ENCODE measurements at regions not wholly inside any gene's neighbourhood (a gene's known extent, or its start where the extent isn't known, plus 50 kb on each side); places are given as distances from the start of the nearest gene placed in this dataset.

DNA sequence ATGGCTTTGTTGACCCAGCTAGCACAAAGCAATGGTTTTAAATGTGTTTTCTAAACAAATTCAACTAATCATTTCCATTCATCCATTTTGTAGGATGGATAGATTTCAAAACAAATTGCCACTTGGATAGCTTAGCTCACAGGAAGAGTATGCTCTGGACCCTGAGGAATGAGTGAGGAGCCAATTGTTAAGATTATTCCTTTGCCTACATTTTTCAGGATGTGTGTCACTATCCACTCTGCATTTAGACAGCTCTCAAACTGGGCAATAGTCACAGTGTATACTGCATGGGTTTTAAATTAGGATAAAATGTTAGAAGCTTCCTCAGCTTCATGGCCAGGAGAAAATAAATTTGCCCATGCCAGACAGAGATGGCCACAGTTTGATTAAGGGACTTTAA lies 605.6 kb upstream of the TEX47 start:
- no peaks in the 10 kb centered on the region for H3K4me1 Mint-ChIP-seq
- no peak overlapping the region for H3K27ac Mint-ChIP-seq
- DNase-seq (no peak), ATAC-seq (no peak)
- no peaks in the 10 kb centered on the region for H3K36me3 Mint-ChIP-seq (ENCODE audit: low read depth)
- no peaks in the 10 kb centered on the region for H3K27me3 Mint-ChIP-seq
- H3K4me3 Mint-ChIP-seq: no peak overlapping the region
- no peaks in the 10 kb centered on the region for H3K9me3 ChIP-seq (ENCODE audit: control insufficient read depth, low read length, poor library complexity, severe bottlenecking)

DNA sequence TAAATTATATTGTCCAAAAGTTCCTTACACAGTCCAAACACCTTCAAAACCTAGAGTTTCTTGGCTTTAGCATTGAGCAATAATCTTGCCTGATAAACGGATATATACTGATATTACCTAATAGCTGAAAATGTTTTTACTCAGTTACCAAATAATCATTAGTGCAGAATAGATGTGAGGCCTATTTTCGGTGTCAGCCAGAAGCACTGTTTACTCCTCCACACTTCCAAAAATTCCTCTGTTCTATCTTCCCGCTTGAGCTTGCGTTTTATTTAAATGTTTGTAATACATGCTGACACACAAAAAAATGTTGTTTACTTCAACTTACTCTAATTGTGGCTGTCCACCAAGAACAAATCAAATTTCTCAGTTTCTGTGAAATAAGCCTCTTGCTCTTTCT lies 606.2 kb upstream of the TEX47 start:
- no peaks in the 10 kb centered on the region for H3K36me3 Mint-ChIP-seq (ENCODE audit: low read depth)
- ATAC-seq: no peak
- DNase-seq: no peak
- H3K4me3 Mint-ChIP-seq: no peak overlapping the region
- H3K27ac Mint-ChIP-seq: no peak overlapping the region
- H3K4me1 Mint-ChIP-seq: no peaks in the 10 kb centered on the region
- no peaks in the 10 kb centered on the region for H3K27me3 Mint-ChIP-seq
- no peaks in the 10 kb centered on the region for H3K9me3 ChIP-seq (ENCODE audit: control insufficient read depth, low read length, poor library complexity, severe bottlenecking)

DNA sequence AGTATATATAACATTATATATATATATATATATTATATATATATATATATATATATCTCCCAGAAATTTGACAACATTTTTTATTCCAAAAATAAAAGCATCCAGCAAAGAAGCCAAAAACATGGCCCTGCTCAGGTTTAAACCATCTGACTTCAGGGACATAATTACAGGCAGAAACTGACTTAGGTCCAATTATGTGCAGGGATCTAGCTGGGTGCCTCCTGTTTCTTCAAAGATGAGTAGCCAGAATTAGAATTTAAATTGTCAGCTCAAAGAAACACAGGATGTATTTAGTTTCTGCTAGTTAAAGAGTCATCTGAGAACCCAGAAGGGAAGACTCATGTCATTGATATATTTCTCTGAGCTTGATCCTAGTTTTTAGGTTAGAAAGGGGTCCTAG lies 656.4 kb upstream of the TEX47 start:
- ATAC-seq (no peak), DNase-seq (no peak)
- H3K4me1 Mint-ChIP-seq: no peaks in the 10 kb centered on the region
- H3K9me3 ChIP-seq (ENCODE audit: control insufficient read depth, low read length, poor library complexity, severe bottlenecking): no peaks in the 10 kb centered on the region
- H3K4me3 Mint-ChIP-seq: no peak overlapping the region
- H3K27ac Mint-ChIP-seq: no peak overlapping the region
- no peaks in the 10 kb centered on the region for H3K27me3 Mint-ChIP-seq
- no peaks in the 10 kb centered on the region for H3K36me3 Mint-ChIP-seq (ENCODE audit: low read depth)

DNA sequence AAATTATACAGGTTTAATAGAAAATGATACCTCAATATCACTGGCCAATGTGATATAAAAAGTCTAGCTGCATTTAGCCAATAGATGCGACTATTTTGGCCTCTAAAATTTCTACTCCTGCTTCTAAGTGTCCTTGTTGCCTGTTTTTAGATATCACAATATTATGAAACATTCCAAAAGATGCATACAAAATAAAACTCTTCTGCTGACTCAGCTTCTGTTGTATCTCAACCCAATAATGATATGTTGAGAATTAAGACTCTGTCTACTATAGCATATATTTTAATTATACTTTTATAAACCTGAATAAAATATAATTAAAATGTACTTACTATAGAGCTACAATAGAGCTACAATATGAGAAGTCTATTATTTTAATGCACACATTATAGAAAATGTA lies 661.0 kb upstream of the TEX47 start:
- no peaks in the 10 kb centered on the region for H3K36me3 Mint-ChIP-seq (ENCODE audit: low read depth)
- H3K4me3 Mint-ChIP-seq: no peak overlapping the region
- no peaks in the 10 kb centered on the region for H3K9me3 ChIP-seq (ENCODE audit: control insufficient read depth, low read length, poor library complexity, severe bottlenecking)
- no peak for ATAC-seq
- H3K4me1 Mint-ChIP-seq: no peaks in the 10 kb centered on the region
- no peaks in the 10 kb centered on the region for H3K27me3 Mint-ChIP-seq
- H3K27ac Mint-ChIP-seq: no peak overlapping the region
- no peak for DNase-seq

DNA sequence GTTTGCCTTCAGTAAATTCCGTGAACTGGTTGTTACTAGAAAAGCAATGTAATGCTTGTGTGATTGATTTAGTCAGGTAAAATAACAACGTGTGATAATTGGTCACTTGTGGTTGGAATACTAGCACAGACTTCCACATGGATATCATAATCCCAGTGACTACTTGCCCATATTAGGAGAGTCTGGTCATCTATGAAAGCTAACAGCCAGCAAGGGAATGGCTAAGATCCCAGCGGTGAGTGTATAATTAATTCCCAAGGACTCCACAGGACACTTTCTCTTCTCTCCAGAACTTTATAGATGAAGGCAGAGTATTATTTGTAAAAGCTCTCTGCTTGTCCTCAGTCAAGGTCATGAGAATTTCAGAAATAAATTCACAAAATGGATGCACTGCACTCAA lies 662.6 kb upstream of the TEX47 start:
- no peak overlapping the region for H3K4me3 Mint-ChIP-seq
- no peaks in the 10 kb centered on the region for H3K27me3 Mint-ChIP-seq
- H3K36me3 Mint-ChIP-seq (ENCODE audit: low read depth): no peaks in the 10 kb centered on the region
- DNase-seq: no peak
- no peak for ATAC-seq
- H3K4me1 Mint-ChIP-seq: no peaks in the 10 kb centered on the region
- no peak overlapping the region for H3K27ac Mint-ChIP-seq
- H3K9me3 ChIP-seq (ENCODE audit: control insufficient read depth, low read length, poor library complexity, severe bottlenecking): no peaks in the 10 kb centered on the region

DNA sequence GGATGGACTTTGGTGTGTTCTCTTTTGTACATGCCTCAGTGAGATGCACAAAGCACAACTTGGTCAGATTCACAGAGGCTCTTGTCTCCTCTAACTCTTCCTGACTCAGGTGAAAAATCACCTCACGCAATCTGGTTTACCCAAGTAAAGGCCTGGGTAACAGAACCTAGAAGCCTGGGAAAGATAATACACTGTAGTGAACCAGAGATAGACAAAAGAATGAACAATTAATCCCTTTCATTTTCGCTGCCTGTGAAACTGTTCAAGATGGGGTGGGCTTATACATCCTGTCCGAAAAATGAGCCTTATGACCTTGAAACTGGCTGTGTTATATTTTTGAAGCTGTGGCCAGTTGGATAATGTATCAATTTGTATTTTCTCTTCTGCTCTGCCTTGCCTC lies 678.9 kb upstream of the TEX47 start:
- no peaks in the 10 kb centered on the region for H3K4me1 Mint-ChIP-seq
- no peak for ATAC-seq

DNA sequence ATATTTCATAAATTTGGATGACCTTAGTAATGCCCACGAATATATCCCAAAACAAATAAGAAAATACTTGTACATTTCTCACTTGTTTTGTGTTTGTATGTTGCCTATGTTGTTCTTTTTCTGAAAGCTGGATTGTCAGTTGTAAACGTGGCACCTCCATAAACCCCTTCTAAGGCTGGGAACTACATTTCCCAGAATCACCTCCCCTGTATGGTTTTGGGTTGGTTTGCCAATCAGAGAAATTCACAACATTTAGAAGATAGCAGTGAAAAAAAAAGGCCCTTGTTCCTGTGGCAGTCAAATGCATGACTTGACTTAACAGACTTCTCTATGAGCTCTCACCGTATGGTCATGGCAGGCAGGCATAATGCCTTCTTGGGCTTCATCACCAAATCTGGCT lies 676.3 kb upstream of the STEAP1 start:
- DNase-seq (no peak), ATAC-seq (no peak)
- Mint-ChIP-seq H3K4me3 (no peak overlapping the region), H3K4me1 (no peaks in the 10 kb centered on the region), H3K27me3 (no peaks in the 10 kb centered on the region), H3K27ac (no peak overlapping the region), H3K36me3 (ENCODE audit: low read depth) (no peaks in the 10 kb centered on the region)
- no peaks in the 10 kb centered on the region for H3K9me3 ChIP-seq (ENCODE audit: control insufficient read depth, low read length, poor library complexity, severe bottlenecking)

More for the DNA sequence above, 678.9 kb upstream of the TEX47 start:
- no peak for DNase-seq
- H3K27ac Mint-ChIP-seq: no peak overlapping the region
- no peaks in the 10 kb centered on the region for H3K27me3 Mint-ChIP-seq
- H3K36me3 Mint-ChIP-seq (ENCODE audit: low read depth): no peaks in the 10 kb centered on the region
- H3K9me3 ChIP-seq (ENCODE audit: control insufficient read depth, low read length, poor library complexity, severe bottlenecking): no peaks in the 10 kb centered on the region
- H3K4me3 Mint-ChIP-seq: no peak overlapping the region

DNA sequence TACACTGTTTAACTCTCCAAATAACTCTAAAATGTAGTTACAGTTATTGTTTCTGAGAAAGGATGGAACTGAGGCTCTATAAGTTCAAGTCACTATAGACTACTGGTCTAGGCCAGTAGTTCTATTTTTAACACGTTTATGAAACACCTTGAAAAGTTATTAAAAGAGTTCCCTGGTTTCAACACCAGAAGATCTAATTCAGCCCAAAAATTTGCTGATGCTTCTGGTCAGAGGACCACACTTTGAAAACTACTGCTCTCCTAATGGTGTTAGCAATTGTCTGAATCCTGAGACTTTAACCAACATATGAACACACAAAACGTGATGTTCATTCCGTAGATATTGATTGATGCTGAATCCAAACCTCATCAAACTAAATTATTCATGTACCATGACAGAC lies 658.6 kb upstream of the STEAP1 start:
- Mint-ChIP-seq H3K4me3 (no peak overlapping the region), H3K36me3 (ENCODE audit: low read depth) (no peaks in the 10 kb centered on the region)
- ATAC-seq: no peak

DNA sequence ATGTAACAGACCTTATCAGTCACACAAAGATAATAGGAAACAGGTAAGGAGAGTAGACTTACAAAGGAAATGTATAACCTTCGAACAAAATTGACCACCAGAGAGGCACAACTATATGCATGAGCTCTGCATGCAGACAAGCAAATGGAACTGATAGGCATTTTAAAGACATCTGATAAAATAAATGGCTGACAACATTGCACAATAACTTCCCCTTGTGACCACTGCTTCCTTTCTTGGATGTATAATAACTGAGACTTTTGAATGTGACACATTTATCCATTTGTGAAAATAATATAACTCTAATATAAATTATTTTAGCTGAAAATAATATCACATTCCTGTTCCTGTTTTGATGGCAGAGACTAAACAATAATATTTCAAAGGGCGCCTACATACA lies 654.2 kb upstream of the STEAP1 start:
- DNase-seq: no peak
- no peak overlapping the region for H3K4me3 Mint-ChIP-seq
- H3K36me3 Mint-ChIP-seq (ENCODE audit: low read depth): no peaks in the 10 kb centered on the region
- H3K27ac Mint-ChIP-seq: no peak overlapping the region
- no peaks in the 10 kb centered on the region for H3K4me1 Mint-ChIP-seq
- no peaks in the 10 kb centered on the region for H3K9me3 ChIP-seq (ENCODE audit: control insufficient read depth, low read length, poor library complexity, severe bottlenecking)
- ATAC-seq: no peak
- H3K27me3 Mint-ChIP-seq: no peaks in the 10 kb centered on the region

More for the DNA sequence above, 658.6 kb upstream of the STEAP1 start:
- no peaks in the 10 kb centered on the region for H3K9me3 ChIP-seq (ENCODE audit: control insufficient read depth, low read length, poor library complexity, severe bottlenecking)
- Mint-ChIP-seq H3K27ac (no peak overlapping the region), H3K4me1 (no peaks in the 10 kb centered on the region), H3K27me3 (no peaks in the 10 kb centered on the region)
- DNase-seq: no peak

DNA sequence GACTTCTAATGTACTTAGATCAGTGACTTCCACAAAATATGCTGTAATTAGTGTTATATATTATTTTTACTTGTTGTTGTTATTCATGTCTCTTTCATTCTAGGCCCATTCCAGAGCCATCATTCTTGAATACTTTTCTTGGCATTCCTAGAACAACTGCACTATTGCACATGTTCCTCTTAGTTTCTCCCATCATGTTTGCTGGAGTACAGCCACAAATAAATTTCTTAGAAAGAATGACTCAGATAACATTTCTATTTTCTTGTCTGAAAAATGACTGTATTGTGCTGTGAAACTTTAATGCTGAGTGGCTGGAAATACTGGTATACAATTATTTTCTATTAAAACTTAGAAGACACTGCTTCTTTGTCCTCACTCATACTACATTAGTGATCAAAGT lies 651.0 kb upstream of the STEAP1 start:
- no peaks in the 10 kb centered on the region for H3K36me3 Mint-ChIP-seq (ENCODE audit: low read depth)

DNA sequence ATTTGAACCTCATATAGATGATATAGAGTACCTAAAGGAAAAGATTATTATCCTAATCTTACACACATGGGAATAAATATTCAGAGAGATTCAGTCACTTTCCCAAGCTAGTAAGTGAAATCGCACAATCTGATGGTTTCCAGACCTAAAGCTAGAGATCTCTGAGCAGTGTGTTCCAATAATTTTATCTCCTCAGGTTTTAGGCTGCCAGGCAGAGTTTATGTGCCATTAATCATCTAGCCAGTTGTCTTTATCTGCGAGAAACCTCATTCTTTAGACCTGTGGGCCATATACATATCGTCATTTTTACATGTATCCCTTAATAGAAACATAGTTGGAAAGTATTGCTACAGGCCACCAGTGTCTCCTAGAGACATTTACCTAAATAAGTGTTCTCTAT lies 647.2 kb upstream of the STEAP1 start:
- no peak for ATAC-seq
- no peak overlapping the region for H3K27ac Mint-ChIP-seq
- H3K4me3 Mint-ChIP-seq: no peak overlapping the region
- H3K36me3 Mint-ChIP-seq (ENCODE audit: low read depth): no peaks in the 10 kb centered on the region
- H3K4me1 Mint-ChIP-seq: no peaks in the 10 kb centered on the region
- H3K27me3 Mint-ChIP-seq: no peaks in the 10 kb centered on the region
- no peaks in the 10 kb centered on the region for H3K9me3 ChIP-seq (ENCODE audit: control insufficient read depth, low read length, poor library complexity, severe bottlenecking)
- no peak for DNase-seq

More for the DNA sequence above, 651.0 kb upstream of the STEAP1 start:
- H3K4me1 Mint-ChIP-seq: no peaks in the 10 kb centered on the region
- no peaks in the 10 kb centered on the region for H3K27me3 Mint-ChIP-seq
- ATAC-seq (no peak), DNase-seq (no peak)
- no peaks in the 10 kb centered on the region for H3K9me3 ChIP-seq (ENCODE audit: control insufficient read depth, low read length, poor library complexity, severe bottlenecking)
- H3K4me3 Mint-ChIP-seq: no peak overlapping the region
- H3K27ac Mint-ChIP-seq: no peak overlapping the region

DNA sequence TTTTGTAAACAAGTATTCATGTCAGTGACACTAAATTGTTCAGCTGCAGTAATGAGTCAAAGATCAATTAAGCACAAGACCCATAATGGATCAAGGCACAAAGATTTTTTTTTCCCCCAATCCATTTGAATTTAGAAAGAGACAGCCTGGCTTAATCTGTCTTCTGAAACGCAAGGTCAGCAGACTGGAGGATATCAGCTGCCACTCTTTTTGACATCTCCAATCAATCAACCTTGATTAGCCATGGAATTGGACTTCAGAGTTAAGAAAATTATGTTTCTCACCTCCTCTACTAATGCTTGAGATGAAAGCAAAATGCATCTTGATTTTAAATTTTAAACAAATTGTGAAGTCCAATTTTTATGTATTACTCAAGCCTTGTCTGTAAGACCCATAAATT lies 642.4 kb upstream of the STEAP1 start:
- no peaks in the 10 kb centered on the region for H3K4me1 Mint-ChIP-seq
- H3K9me3 ChIP-seq (ENCODE audit: control insufficient read depth, low read length, poor library complexity, severe bottlenecking): no peaks in the 10 kb centered on the region
- H3K27me3 Mint-ChIP-seq: no peaks in the 10 kb centered on the region
- H3K4me3 Mint-ChIP-seq: no peak overlapping the region
- H3K36me3 Mint-ChIP-seq (ENCODE audit: low read depth): no peaks in the 10 kb centered on the region
- DNase-seq: no peak
- ATAC-seq: no peak
- H3K27ac Mint-ChIP-seq: no peak overlapping the region

DNA sequence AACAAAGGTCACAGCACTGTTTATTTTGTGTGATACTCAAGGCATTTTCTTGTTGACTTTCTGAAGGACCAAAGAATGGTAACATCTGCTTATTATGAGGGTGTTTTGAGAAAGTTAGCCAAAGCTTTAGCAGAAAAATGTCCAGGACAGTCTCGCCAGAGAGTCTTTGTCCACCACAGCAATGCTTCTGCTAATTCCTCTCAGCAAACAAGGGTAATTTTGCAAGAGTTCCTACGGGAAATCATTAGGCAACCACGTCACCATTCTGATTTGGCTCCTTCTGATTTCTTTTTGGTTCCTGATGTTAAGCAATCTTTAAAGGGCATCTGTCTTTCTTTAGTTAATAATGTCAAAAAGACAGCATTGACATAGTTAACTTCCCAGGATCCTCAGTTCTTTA lies 639.3 kb upstream of the STEAP1 start:
- H3K27ac Mint-ChIP-seq: no peak overlapping the region
- H3K9me3 ChIP-seq (ENCODE audit: control insufficient read depth, low read length, poor library complexity, severe bottlenecking): no peaks in the 10 kb centered on the region
- H3K36me3 Mint-ChIP-seq (ENCODE audit: low read depth): no peaks in the 10 kb centered on the region
- ATAC-seq (no peak), DNase-seq (no peak)
- H3K4me1 Mint-ChIP-seq: no peaks in the 10 kb centered on the region
- H3K27me3 Mint-ChIP-seq: no peaks in the 10 kb centered on the region
- H3K4me3 Mint-ChIP-seq: no peak overlapping the region

DNA sequence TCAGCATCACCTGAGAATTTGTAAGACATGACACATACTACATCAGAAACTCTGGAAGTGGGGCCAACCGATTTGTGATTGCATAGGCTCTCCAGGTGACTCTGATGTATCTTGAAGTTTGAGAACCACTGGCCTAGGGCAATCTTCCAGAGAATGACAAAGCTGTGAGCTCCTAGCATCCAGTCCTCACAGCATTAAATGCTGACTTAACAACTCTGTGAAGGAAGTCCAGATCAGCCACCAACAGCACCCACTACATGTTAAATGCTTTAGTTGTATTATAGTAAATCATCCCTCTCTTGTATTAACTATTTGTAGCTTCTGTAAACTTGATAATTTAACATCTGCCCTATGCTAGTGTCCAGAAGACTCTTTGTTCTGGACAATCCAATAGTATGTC lies 636.5 kb upstream of the STEAP1 start:
- Mint-ChIP-seq H3K36me3 (ENCODE audit: low read depth) (no peaks in the 10 kb centered on the region), H3K27ac (no peak overlapping the region), H3K4me1 (no peaks in the 10 kb centered on the region), H3K27me3 (no peaks in the 10 kb centered on the region), H3K4me3 (no peak overlapping the region)
- DNase-seq: no peak
- no peak for ATAC-seq
- H3K9me3 ChIP-seq (ENCODE audit: control insufficient read depth, low read length, poor library complexity, severe bottlenecking): no peaks in the 10 kb centered on the region

DNA sequence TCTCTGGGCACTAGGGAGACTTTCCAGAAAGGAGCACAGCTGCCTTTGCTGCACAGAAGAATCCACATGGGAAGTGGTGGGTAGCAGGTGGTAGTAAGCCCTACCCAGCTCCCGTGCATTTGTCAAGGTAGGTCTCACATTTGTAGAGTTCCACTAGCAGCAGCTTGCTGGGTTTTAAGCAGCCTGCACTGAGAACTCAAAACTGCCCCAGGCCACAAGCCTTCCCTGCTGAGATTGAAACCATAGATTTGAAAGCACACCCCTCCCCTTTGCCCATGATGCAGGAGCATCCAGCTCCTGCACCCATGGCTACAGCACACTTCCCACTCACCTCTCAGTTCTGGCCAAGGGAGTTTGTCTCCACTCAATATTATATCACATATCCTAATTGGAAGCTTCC lies 604.5 kb upstream of the STEAP1 start:
- DNase-seq: no peak
- Mint-ChIP-seq H3K36me3 (ENCODE audit: low read depth) (no peaks in the 10 kb centered on the region), H3K27ac (no peak overlapping the region), H3K4me1 (no peaks in the 10 kb centered on the region), H3K27me3 (no peaks in the 10 kb centered on the region), H3K4me3 (no peak overlapping the region)
- ATAC-seq: no peak
- H3K9me3 ChIP-seq (ENCODE audit: control insufficient read depth, low read length, poor library complexity, severe bottlenecking): no peaks in the 10 kb centered on the region
